K562 (cell line): ENCODE measurements at regions not wholly inside any gene's neighbourhood (a gene's known extent, or its start where the extent isn't known, plus 50 kb on each side); places are given as distances from the start of the nearest gene placed in this dataset.

Source experiments
- ATAC-seq: fragments of 200-7000 bp; cut with Tn5 transposase; 3 replicates; pipeline ENCODE4 v1.9.1; 2020; ENCODE audit warnings: moderate library complexity
- BruUV-seq: library from RNA; stranded (reverse); fragments of 400-500 nt; replicated peaks from 2 replicates; lab custom pipeline; 2021; lab: Mats Ljungman, UMichigan
- CTCF ChIA-PET: fragments of 300-600 bp; formaldehyde crosslinking; extraction: SDS; loops from one replicate; lab custom pipeline; 2021; ENCODE audit warnings: low intra/inter-chr PET ratio; lab: Yijun Ruan, JAX
- POLR2A ChIA-PET: fragments of 300-600, 350-650 bp; sonication (Branson Sonifier 250); formaldehyde crosslinking; extraction: SDS; loops from one replicate; lab custom pipeline; 2021; ENCODE audit warnings: antibody characterized with exemption, inconsistent platforms; lab: Yijun Ruan, JAX
- DNase-seq, 4 experiments: peaks; one replicate each; pipeline versions ENCODE4 v3.0.0 to v3.0.0-alpha.2; 2011 to 2018; ENCODE audit warnings: low spot score in 3 of 4, mixed read lengths in 3 of 4; ENCODE audit errors: extremely low read depth in 1 of 4
- FAIRE-seq: peaks from 2 replicates; lab custom pipeline; 2011; peaks lifted over from hg19 to GRCh38; lab: Jason Lieb, UNC
- H2AFZ ChIP-seq: 2 replicates; pipeline ENCODE4 v1.6.0; 2011; ENCODE audit warnings: low read depth, low read length, control low read depth, inconsistent platforms
- H3K27ac ChIP-seq: fragments of 200-600 bp; 3 replicates; pipeline ENCODE4 v1.8.0; 2011; ENCODE audit warnings: low read depth, mild to moderate bottlenecking, control low read depth, inconsistent platforms, low read length, moderate library complexity, mixed read lengths; ENCODE audit errors: extremely low read depth
- H3K27me3 ChIP-seq, 2 experiments: fragments of 300-600 bp in 1 of 2; 2 replicates in 1 of 2; 3 replicates in 1 of 2; pipeline versions ENCODE4 v1.6.0 to v1.8.0; 2011; ENCODE audit warnings: inconsistent platforms in 2 of 2, low read length in 2 of 2, mild to moderate bottlenecking in 1 of 2, mixed read lengths in 1 of 2, moderate library complexity in 1 of 2; ENCODE audit not compliant: control insufficient read depth in 2 of 2, insufficient read depth in 2 of 2
- H3K36me3 ChIP-seq: fragments of 300-600 bp; 3 replicates; pipeline ENCODE4 v1.8.0; 2011; ENCODE audit warnings: mild to moderate bottlenecking, low read length, inconsistent platforms; ENCODE audit not compliant: control insufficient read depth, insufficient read depth
- H3K4me1 ChIP-seq, 2 experiments: fragments of 200-600 bp in 1 of 2; replicated peaks in 1 of 2; 2 replicates in 1 of 2; 3 replicates in 1 of 2; pipeline versions ENCODE4 v1.5.1 to v1.8.0; 2011; ENCODE audit warnings: inconsistent platforms in 2 of 2, low read length in 2 of 2, mild to moderate bottlenecking in 1 of 2, mixed read lengths in 1 of 2, moderate library complexity in 1 of 2; ENCODE audit not compliant: control insufficient read depth in 2 of 2, insufficient read depth in 2 of 2
- H3K4me2 ChIP-seq: 2 replicates; pipeline ENCODE4 v1.6.1; 2011; ENCODE audit warnings: low read length, control low read depth, inconsistent platforms, mixed read lengths; ENCODE audit not compliant: insufficient read depth
- H3K4me3 ChIP-seq: fragments of 200-600 bp; sonication (generic), shearing (Covaris generic); 2 replicates; pipeline ENCODE4 v1.5.1; 2016; ENCODE audit warnings: control low read depth, inconsistent platforms
- H3K79me2 ChIP-seq: fragments of 200-600 bp; 3 replicates; pipeline ENCODE4 v1.8.0; 2011; ENCODE audit warnings: low read length, inconsistent platforms; ENCODE audit not compliant: control insufficient read depth, insufficient read depth
- H3K9ac ChIP-seq, 2 experiments: 2 replicates each; pipeline versions ENCODE4 v1.6.0 to v1.6.1; 2011; ENCODE audit warnings: low read depth in 2 of 2, low read length in 2 of 2, control low read depth in 1 of 2, inconsistent platforms in 1 of 2, mild to moderate bottlenecking in 1 of 2, mixed read lengths in 1 of 2; ENCODE audit not compliant: insufficient read depth in 1 of 2
- H3K9me1 ChIP-seq: one replicate; pipeline ENCODE4 v1.6.0; 2011; ENCODE audit warnings: inconsistent platforms, mild to moderate bottlenecking, low read length, moderate library complexity; ENCODE audit not compliant: control insufficient read depth, insufficient read depth
- H3K9me3 ChIP-seq: replicated peaks from 2 replicates; pipeline ENCODE4 v1.5.1; 2011; ENCODE audit warnings: low read depth, low read length, inconsistent platforms; ENCODE audit not compliant: control insufficient read depth, insufficient read depth
- H4K20me1 ChIP-seq: replicated peaks from 2 replicates; pipeline ENCODE4 v1.6.1; 2011; ENCODE audit warnings: low read length, inconsistent platforms, mixed read lengths; ENCODE audit not compliant: control insufficient read depth, insufficient read depth
- ETV6 ChIP-seq, 3 experiments: fragments of 150-350 bp in 1 of 3; sonication (generic) in 1 of 3; formaldehyde crosslinking in 1 of 3; IDR thresholded peaks; 2 replicates each; pipeline versions ENCODE4 v1.6.1 to v1.8.0; 2014 to 2022; ENCODE audit warnings: borderline replicate concordance in 2 of 3, low read depth in 2 of 3, antibody characterized with exemption in 1 of 3, low read length in 1 of 3, mild to moderate bottlenecking in 1 of 3, missing genetic modification reagents in 1 of 3
- KAT7 ChIP-seq: sonication (generic); formaldehyde crosslinking; IDR thresholded peaks from 2 replicates; pipeline ENCODE4 v1.8.0; 2022; ENCODE audit warnings: missing genetic modification reagents, mild to moderate bottlenecking, borderline replicate concordance
- MYBL2 ChIP-seq, 2 experiments: fragments of 450-650 bp in 1 of 2; sonication (generic) in 1 of 2; formaldehyde crosslinking in 1 of 2; IDR thresholded peaks; 2 replicates each; pipeline versions ENCODE4 v1.6.1 to v1.8.1; 2017 to 2022; ENCODE audit warnings: borderline replicate concordance in 1 of 2, inconsistent platforms in 1 of 2, low read depth in 1 of 2, mild to moderate bottlenecking in 1 of 2, missing genetic modification reagents in 1 of 2, moderate library complexity in 1 of 2
- NCOA1 ChIP-seq: fragments of 450-650 bp; IDR thresholded peaks from 2 replicates; pipeline ENCODE4 v1.6.1; 2016; ENCODE audit warnings: low read depth
- RBBP5 ChIP-seq: fragments of 200-600 bp; sonication (generic); IDR thresholded peaks from 2 replicates; pipeline ENCODE4 v1.6.1; 2012; ENCODE audit warnings: borderline replicate concordance, mild to moderate bottlenecking, low read length, control low read depth, inconsistent platforms; ENCODE audit not compliant: insufficient read depth, poor library complexity, severe bottlenecking
- SREBF1 ChIP-seq: fragments of 150-350 bp; IDR thresholded peaks from 2 replicates; pipeline ENCODE4 v1.6.1; 2014; ENCODE audit warnings: antibody characterized with exemption, low read depth, low read length, borderline replicate concordance
- TAF7 ChIP-seq: fragments of 450-650 bp; IDR thresholded peaks from 2 replicates; pipeline ENCODE4 v1.6.1; 2016; ENCODE audit warnings: missing genetic modification characterization, missing compliant biosample characterization
- TEAD2 ChIP-seq: fragments of 450-650 bp; IDR thresholded peaks from 2 replicates; pipeline ENCODE4 v1.6.1; 2016; ENCODE audit warnings: missing genetic modification characterization, control low read depth, missing compliant biosample characterization
- ZBTB1 ChIP-seq: sonication (generic); formaldehyde crosslinking; IDR thresholded peaks from 2 replicates; pipeline ENCODE4 v1.8.1; 2023; ENCODE audit warnings: missing genetic modification reagents, low read depth, mild to moderate bottlenecking, borderline replicate concordance
- ZBTB5 ChIP-seq: fragments of 450-650 bp; IDR thresholded peaks from 2 replicates; pipeline ENCODE4 v1.6.1; 2017; ENCODE audit warnings: antibody characterized with exemption
- ZC3H8 ChIP-seq: fragments of 450-650 bp; IDR thresholded peaks from 2 replicates; pipeline ENCODE4 v1.6.1; 2017
- ZNF140 ChIP-seq: fragments of 250-450 bp; sonication (Bioruptor Pico); IDR thresholded peaks from 2 replicates; pipeline ENCODE4 v1.8.0; 2021; ENCODE audit warnings: moderate library complexity, mild to moderate bottlenecking, inconsistent platforms
- ZNF143 ChIP-seq: sonication (generic); formaldehyde crosslinking; IDR thresholded peaks from 2 replicates; pipeline ENCODE4 v1.9.0; 2022; ENCODE audit warnings: mild to moderate bottlenecking, missing genetic modification reagents
- ZNF277 ChIP-seq: fragments of 250-450 bp; sonication (Bioruptor Pico); IDR thresholded peaks from 2 replicates; pipeline ENCODE4 v1.8.0; 2022; ENCODE audit warnings: inconsistent platforms, mild to moderate bottlenecking, moderate library complexity, borderline replicate concordance
- ZNF280B ChIP-seq: fragments of 250-450 bp; sonication (Bioruptor Pico); IDR thresholded peaks from 2 replicates; pipeline ENCODE4 v1.5.1; 2021; ENCODE audit warnings: mild to moderate bottlenecking
- ZNF830 ChIP-seq: fragments of 250-450 bp; sonication (Bioruptor Pico); IDR thresholded peaks from 2 replicates; pipeline ENCODE4 v1.5.0; 2021; ENCODE audit warnings: mild to moderate bottlenecking
- WGBS: fragments of 100-300 bp; shearing (Covaris generic); methylation state at CpG from one replicate; pipeline ENCODE4 v1.1.6; 2016; ENCODE audit warnings: low coverage, mixed read lengths; ENCODE audit not compliant: insufficient coverage; ENCODE audit errors: missing lambda C conversion rate; 5-methylcytosine and 5-hydroxymethylcytosine counted together
- in situ Hi-C: fragments of 300-500 bp; cut with MboI; formaldehyde crosslinking; loops from 4 replicates; pipeline ENCODE4 v1.15.0; 2018; ENCODE audit warnings: inconsistent platforms, mixed read lengths
- intact Hi-C: fragments of 100-400 bp; cut with micrococcal nuclease; formaldehyde crosslinking; loops from 2 replicates; pipeline ENCODE4 v1.14.2; 2022

- TF ChIP-seq ETV6 (IDR thresholded peaks at IDR 0.05; ENCODE audit: borderline replicate concordance in 1 of 2, low read depth in 2 of 2, low read length in 1 of 2) (no peak), ETV6 (CRISPR knock-in tag; IDR thresholded peaks at IDR 0.05; ENCODE audit: borderline replicate concordance) (no peak), ZNF277 (CRISPR knock-in tag) (no peak), ZBTB1 (CRISPR knock-in tag) (no peak), TEAD2 (tag) (no peak)
Measured at GRCh38 chr13:31898378-31899071, 133.0 kb upstream of the FRY start (continued).

- H4K20me1 ChIP-seq = no peaks in the 10 kb centered on the region
- H3K36me3 ChIP-seq = no peaks in the 10 kb centered on the region
- H3K4me3 ChIP-seq = no peak overlapping the region
- intact Hi-C loops = no loop called here
- no peak overlapping the region for H3K4me2 ChIP-seq
- FAIRE-seq = no peak
- ATAC-seq = no peak
- in situ Hi-C loops = loop anchor here (25.0 kb wide), 1 partner anchor 410 kb away; the partner anchor contains the start of genes BRCA2 and ZAR1L
- 0% methylated on average over 2 of the region's 2 CpGs for WGBS
- DNase-seq = no peak
- no peaks in the 10 kb centered on the region for H3K27me3 ChIP-seq
- ChIA-PET POLR2A (no interaction called here), CTCF (no interaction called here)
- no peak overlapping the region for H3K9ac ChIP-seq
- H3K9me3 ChIP-seq = no peaks in the 10 kb centered on the region
- no peak overlapping the region for H3K27ac ChIP-seq
- no peak overlapping the region for H2AFZ ChIP-seq
- no TSS peak for BruUV-seq
- H3K79me2 ChIP-seq = no peaks in the 10 kb centered on the region
- no peaks in the 10 kb centered on the region for H3K4me1 ChIP-seq
- H3K9me1 ChIP-seq = no peaks in the 10 kb centered on the region
- TF ChIP-seq SREBF1 (no peak), NCOA1 (no peak), TAF7 (tag) (no peak), ZNF830 (CRISPR knock-in tag) (no peak), RBBP5 (no peak), ZNF280B (CRISPR knock-in tag) (no peak), MYBL2 (IDR thresholded peaks at IDR 0.05; ENCODE audit: low read depth) (no peak), MYBL2 (CRISPR knock-in tag; IDR thresholded peaks at IDR 0.05; ENCODE audit: borderline replicate concordance) (no peak), ZNF140 (CRISPR knock-in tag) (no peak), ZNF143 (no peak), ZC3H8 (no peak), KAT7 (CRISPR knock-in tag) (no peak), ZBTB5 (no peak)
Measured at GRCh38 chr13:31901985-31902384, 129.6 kb upstream of the FRY start.
